Testis (tissue), 2 donors: ENCODE measurements at regions not wholly inside any gene's neighbourhood (a gene's known extent, or its start where the extent isn't known, plus 50 kb on each side); places are given as distances from the start of the nearest gene placed in this dataset.
A peak's percentile ranks its signal among the peaks of the same experiment; 100 is the strongest.

Experiments
- DNase-seq: peaks from one replicate; pipeline ENCODE4 v3.0.0-alpha.2; 2019
- H3K27ac ChIP-seq, 2 donors: fragments of 200-600 bp; sonication (generic); one replicate each; pipeline ENCODE4 v1.5.1; 2019
- H3K27me3 ChIP-seq: fragments of 200-600 bp; sonication (generic); one replicate; pipeline ENCODE4 v1.5.1; 2019
- H3K36me3 ChIP-seq: fragments of 200-600 bp; sonication (generic); one replicate; pipeline ENCODE4 v1.5.1; 2017; ENCODE audit warnings: low read depth; ENCODE audit errors: missing control alignments
- H3K4me1 ChIP-seq: fragments of 200-600 bp; sonication (generic); one replicate; pipeline ENCODE4 v1.5.1; 2019
- H3K4me3 ChIP-seq, 2 donors: fragments of 200-600 bp; sonication (generic); one replicate each; pipeline ENCODE4 v1.5.1; 2017 to 2019
- H3K9me3 ChIP-seq: fragments of 200-600 bp; sonication (generic); one replicate; pipeline ENCODE4 v1.5.1; 2017
- CTCF ChIP-seq, 3 experiments: fragments of 450-650 bp in 2 of 3; fragments of 200-600 bp in 1 of 3; sonication (generic) in 1 of 3; IDR thresholded peaks; one replicate each; pipeline ENCODE4 v1.5.1; 2016 to 2019; ENCODE audit warnings: antibody characterized with exemption in 3 of 3, mild to moderate bottlenecking in 2 of 3, moderate library complexity in 1 of 3
- POLR2A ChIP-seq: fragments of 450-650 bp; IDR thresholded peaks from one replicate; pipeline ENCODE4 v1.6.1; 2017; ENCODE audit warnings: antibody characterized with exemption, mild to moderate bottlenecking, moderate library complexity
- WGBS, 2 donors: methylation state at CpG; one replicate each; pipeline ENCODE4 v1.1.5; 2018; 5-methylcytosine and 5-hydroxymethylcytosine counted together
- intact Hi-C: fragments of 100-400 bp; cut with DNase I; formaldehyde crosslinking; loops from one replicate; pipeline ENCODE4 v1.15.1; 2023; ENCODE audit warnings: low total_unique reads

GRCh38 chr5:99104538-99105132 lies 175.8 kb upstream of the CHD1 start:
- DNase-seq: no peak
- 12 to 15% methylated on average over 2 of the region's 2 CpGs for WGBS, 2 donors
- H3K4me1 ChIP-seq: no peaks in the 10 kb centered on the region
- no peaks in the 10 kb centered on the region for H3K9me3 ChIP-seq
- no peak overlapping the region for H3K4me3 ChIP-seq
- intact Hi-C loops: no loop called here
- no peaks in the 10 kb centered on the region for H3K27me3 ChIP-seq
- H3K27ac ChIP-seq: no peak overlapping the region
- no peaks in the 10 kb centered on the region for H3K36me3 ChIP-seq
- no peak for TF ChIP-seq POLR2A
- peak; percentile 19 to 72 (median 45) for TF ChIP-seq CTCF (IDR thresholded peaks at IDR 0.05)

GRCh38 chr5:99102073-99102697 lies 173.4 kb upstream of the CHD1 start:
- Histone ChIP-seq H3K27me3 (no peaks in the 10 kb centered on the region), H3K4me1 (no peaks in the 10 kb centered on the region), H3K27ac (no peak overlapping the region), H3K36me3 (no peaks in the 10 kb centered on the region), H3K9me3 (no peaks in the 10 kb centered on the region), H3K4me3 (no peak overlapping the region)
- no peak for DNase-seq
- intact Hi-C loops: no loop called here
- no peak for TF ChIP-seq CTCF (IDR thresholded peaks at IDR 0.05)
- TF ChIP-seq POLR2A: no peak
- 59 to 73% methylated on average over 3 of the region's 3 CpGs for WGBS, 2 donors

GRCh38 chr5:99099691-99100090 lies 170.9 kb upstream of the CHD1 start:
- H3K4me3 ChIP-seq: no peak overlapping the region
- H3K27ac ChIP-seq: no peak overlapping the region
- H3K27me3 ChIP-seq: no peaks in the 10 kb centered on the region
- no peak for DNase-seq
- H3K4me1 ChIP-seq: no peaks in the 10 kb centered on the region
- no peak for TF ChIP-seq POLR2A
- TF ChIP-seq CTCF (IDR thresholded peaks at IDR 0.05): no peak
- no peaks in the 10 kb centered on the region for H3K36me3 ChIP-seq
- intact Hi-C loops: no loop called here
- H3K9me3 ChIP-seq: no peaks in the 10 kb centered on the region

- intact Hi-C loops: no loop called here
- 90 to 93% methylated on average over 2 of the region's 2 CpGs for WGBS, 2 donors
Measured at GRCh38 chr5:99089822-99090549, 161.2 kb upstream of the CHD1 start.

More at GRCh38 chr5:99089822-99090549, 161.2 kb upstream of the CHD1 start:
- no peaks in the 10 kb centered on the region for H3K9me3 ChIP-seq
- no peaks in the 10 kb centered on the region for H3K27me3 ChIP-seq
- DNase-seq: no peak
- TF ChIP-seq POLR2A: no peak
- TF ChIP-seq CTCF (IDR thresholded peaks at IDR 0.05): no peak
- H3K27ac ChIP-seq: no peak overlapping the region
- H3K4me1 ChIP-seq: no peaks in the 10 kb centered on the region
- no peaks in the 10 kb centered on the region for H3K36me3 ChIP-seq
- no peak overlapping the region for H3K4me3 ChIP-seq
